HG02763 (cell line): ENCODE measurements at regions not wholly inside any gene's neighbourhood (a gene's known extent, or its start where the extent isn't known, plus 50 kb on each side); places are given as distances from the start of the nearest gene placed in this dataset.

Experiments
- ATAC-seq: cut with Tn5 transposase; IDR thresholded peaks from one replicate; pipeline ENCODE4 v1.9.1; 2021; ENCODE audit warnings: mild to moderate bottlenecking, moderate library complexity; ENCODE audit not compliant: unreplicated experiment

- ATAC-seq = no peak
Observed at GRCh38 chrX:16487620-16488385, 162.2 kb upstream of the S100G start.

- no peak for ATAC-seq
Observed at GRCh38 chrX:16488959-16489358, 161.0 kb upstream of the S100G start.

- ATAC-seq = no peak
Observed at GRCh38 chrX:16491461-16491860, 158.5 kb upstream of the S100G start.

- no peak for ATAC-seq
Observed at GRCh38 chrX:16496175-16496574, 153.8 kb upstream of the S100G start.

GRCh38 chrX:16511796-16512776 is 137.9 kb upstream of the S100G start:
- no peak for ATAC-seq

GRCh38 chrX:16516232-16516876 is 133.6 kb upstream of the S100G start:
- ATAC-seq = no peak

GRCh38 chrX:16517039-16517605 is 132.8 kb upstream of the S100G start:
- no peak for ATAC-seq

GRCh38 chrX:16518131-16518530 is 131.8 kb upstream of the S100G start:
- no peak for ATAC-seq

- no peak for ATAC-seq
Observed at GRCh38 chrX:16524316-16524715, 125.6 kb upstream of the S100G start.

- ATAC-seq = no peak
Observed at GRCh38 chrX:16526003-16526402, 124.0 kb upstream of the S100G start.

GRCh38 chrX:16528620-16529019 is 121.3 kb upstream of the S100G start:
- no peak for ATAC-seq
